ENCODE measurements at regions not wholly inside any gene's neighbourhood (a gene's known extent, or its start where the extent isn't known, plus 50 kb on each side); places are given as distances from the start of the nearest gene placed in this dataset.

GRCh38 chr15:37572401-37572800 is 362.0 kb upstream of the TMCO5A start:
- ATAC-seq (replicated peaks in 6 of 8), result no peak
- no peaks in the 10 kb centered on the region for H3K4me1 ChIP-seq (replicated peaks in 1 of 2)
- WGBS, 10 experiments, result 0 to 78% (median 60%) methylated on average over 1 to 2 of the region's 2 CpGs; no CpG with 5 or more reads in 1 of the 10 experiments
- no peak overlapping the region for H3K4me3 ChIP-seq
- in situ Hi-C loops (cut with MboI; ENCODE audit: low pct_unique_long_range_greater_than_20kb in 2 of 9, low sequenced_read_pairs in 9 of 9, unreplicated experiment in 9 of 9), result no loop called here
- no peak overlapping the region for H3K27ac ChIP-seq

GRCh38 chr15:37574985-37575384 is 359.5 kb upstream of the TMCO5A start:
- 34 to 100% (median 97%) methylated on average over 1 to 3 of the region's 3 CpGs; no CpG with 5 or more reads in 1 of the 10 experiments for WGBS, 10 experiments

GRCh38 chr15:37576952-37577351 is 357.5 kb upstream of the TMCO5A start:
- no peak overlapping the region for H3K4me3 ChIP-seq
- no peak overlapping the region for H3K27ac ChIP-seq
- no peaks in the 10 kb centered on the region for H3K4me1 ChIP-seq (replicated peaks in 1 of 2)
- in situ Hi-C loops (cut with MboI; ENCODE audit: low pct_unique_long_range_greater_than_20kb in 2 of 9, low sequenced_read_pairs in 9 of 9, unreplicated experiment in 9 of 9), result no loop called here
- 15 to 100% (median 50%) methylated on average over 1 to 2 of the region's 2 CpGs; no CpG with 5 or more reads in 1 of the 10 experiments for WGBS, 10 experiments
- ATAC-seq (replicated peaks in 6 of 8), result no peak

More at GRCh38 chr15:37574985-37575384, 359.5 kb upstream of the TMCO5A start:
- Histone ChIP-seq H3K27ac (no peak overlapping the region), H3K4me1 (replicated peaks in 1 of 2) (no peaks in the 10 kb centered on the region), H3K4me3 (no peak overlapping the region)
- in situ Hi-C loops (cut with MboI; ENCODE audit: low pct_unique_long_range_greater_than_20kb in 2 of 9, low sequenced_read_pairs in 9 of 9, unreplicated experiment in 9 of 9), result no loop called here
- ATAC-seq (replicated peaks in 6 of 8), result no peak

DNA sequence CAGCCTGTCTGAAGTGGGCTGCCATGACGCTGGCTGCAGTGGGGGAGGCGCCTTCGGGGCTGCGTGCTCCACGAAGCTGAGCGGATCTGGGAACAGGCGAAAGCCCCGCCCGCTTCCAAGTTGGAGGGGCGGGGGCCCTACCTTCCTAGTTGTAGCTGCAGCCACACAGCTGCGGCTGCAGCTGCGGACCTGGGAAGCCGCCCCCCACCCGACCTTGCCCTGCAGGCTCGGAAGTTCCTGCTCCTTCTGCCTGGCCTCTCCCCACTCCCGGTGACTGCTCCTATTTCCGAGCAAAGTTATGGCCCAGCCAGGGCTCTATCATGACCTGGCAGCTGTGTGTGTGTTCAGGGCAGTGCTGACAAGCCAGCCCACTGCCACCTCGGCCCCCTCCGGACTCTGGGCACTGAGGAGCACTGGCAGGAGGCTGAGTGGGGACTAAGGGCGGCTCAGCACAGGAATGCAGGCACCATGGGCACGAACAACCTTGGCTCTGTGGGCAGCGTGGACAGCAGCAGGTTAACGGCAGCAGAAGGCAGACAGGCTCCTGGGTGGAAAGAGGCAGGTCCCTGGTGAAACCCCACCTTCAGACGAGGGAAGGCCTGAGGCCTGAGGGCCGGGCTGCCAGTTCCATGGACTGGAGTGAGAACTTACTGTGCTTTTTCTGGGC is 352.4 kb upstream of the TMCO5A start:
- ATAC-seq (replicated peaks in 6 of 8), result no peak
- WGBS, 10 experiments, result 33 to 100% (median 88%) methylated on average over 2 to 9 of the region's 25 CpGs; no CpG with 5 or more reads in 3 of the 10 experiments
- Histone ChIP-seq H3K27ac (no peak overlapping the region), H3K4me1 (replicated peaks in 1 of 2) (no peaks in the 10 kb centered on the region), H3K4me3 (no peak overlapping the region)
- in situ Hi-C loops (cut with MboI; ENCODE audit: low pct_unique_long_range_greater_than_20kb in 2 of 9, low sequenced_read_pairs in 9 of 9, unreplicated experiment in 9 of 9), result no loop called here

GRCh38 chr15:37582852-37583251 is 351.6 kb upstream of the TMCO5A start:
- Histone ChIP-seq H3K27ac (no peak overlapping the region), H3K4me1 (replicated peaks in 1 of 2) (no peaks in the 10 kb centered on the region), H3K4me3 (no peak overlapping the region)
- 14 to 80% (median 71%) methylated on average over 1 of the region's 5 CpGs; no CpG with 5 or more reads in 7 of the 10 experiments for WGBS, 10 experiments
- in situ Hi-C loops (cut with MboI; ENCODE audit: low pct_unique_long_range_greater_than_20kb in 2 of 9, low sequenced_read_pairs in 9 of 9, unreplicated experiment in 9 of 9), result no loop called here
- ATAC-seq (replicated peaks in 6 of 8), result no peak

- Histone ChIP-seq H3K4me3 (no peak overlapping the region), H3K27ac (no peak overlapping the region), H3K4me1 (replicated peaks in 1 of 2) (no peaks in the 10 kb centered on the region)
- 0 to 100% (median 94%) methylated on average over 1 to 9 of the region's 10 CpGs; no CpG with 5 or more reads in 1 of the 10 experiments for WGBS, 10 experiments
- ATAC-seq (replicated peaks in 6 of 8), result peak in 2 of 8 experiments; percentile 71 to 87
- in situ Hi-C loops (cut with MboI; ENCODE audit: low pct_unique_long_range_greater_than_20kb in 2 of 9, low sequenced_read_pairs in 9 of 9, unreplicated experiment in 9 of 9), result no loop called here
These were observed 348.3 kb upstream of the TMCO5A start for GRCh38 chr15:37586011-37586583.

- WGBS, 10 experiments, result 0 to 92% (median 81%) methylated on average over 1 to 7 of the region's 7 CpGs; no CpG with 5 or more reads in 1 of the 10 experiments
- in situ Hi-C loops (cut with MboI; ENCODE audit: low pct_unique_long_range_greater_than_20kb in 2 of 9, low sequenced_read_pairs in 9 of 9, unreplicated experiment in 9 of 9), result no loop called here
- H3K4me1 ChIP-seq (replicated peaks in 1 of 2), result no peaks in the 10 kb centered on the region
- peak in 1 of 8 experiments; percentile 31 for ATAC-seq (replicated peaks in 6 of 8)
- H3K27ac ChIP-seq, result no peak overlapping the region
- no peak overlapping the region for H3K4me3 ChIP-seq
These were observed 347.5 kb upstream of the TMCO5A start for GRCh38 chr15:37586976-37587375.

- H3K4me1 ChIP-seq (replicated peaks in 1 of 2), result peaks cover 6 to 41% of the 10 kb centered on the region in 2 donors
- 0 to 92% (median 61%) methylated on average over 1 to 2 of the region's 2 CpGs for WGBS, 10 experiments
- ATAC-seq (replicated peaks in 6 of 8), result peak in 5 of 8 experiments; percentile 56 to 86 (median 70)
- H3K27ac ChIP-seq, result no peak overlapping the region
- in situ Hi-C loops (cut with MboI; ENCODE audit: low pct_unique_long_range_greater_than_20kb in 2 of 9, low sequenced_read_pairs in 9 of 9, unreplicated experiment in 9 of 9), result no loop called here
- H3K4me3 ChIP-seq, result no peak overlapping the region
These were observed 340.0 kb upstream of the TMCO5A start for GRCh38 chr15:37594417-37594816.

DNA sequence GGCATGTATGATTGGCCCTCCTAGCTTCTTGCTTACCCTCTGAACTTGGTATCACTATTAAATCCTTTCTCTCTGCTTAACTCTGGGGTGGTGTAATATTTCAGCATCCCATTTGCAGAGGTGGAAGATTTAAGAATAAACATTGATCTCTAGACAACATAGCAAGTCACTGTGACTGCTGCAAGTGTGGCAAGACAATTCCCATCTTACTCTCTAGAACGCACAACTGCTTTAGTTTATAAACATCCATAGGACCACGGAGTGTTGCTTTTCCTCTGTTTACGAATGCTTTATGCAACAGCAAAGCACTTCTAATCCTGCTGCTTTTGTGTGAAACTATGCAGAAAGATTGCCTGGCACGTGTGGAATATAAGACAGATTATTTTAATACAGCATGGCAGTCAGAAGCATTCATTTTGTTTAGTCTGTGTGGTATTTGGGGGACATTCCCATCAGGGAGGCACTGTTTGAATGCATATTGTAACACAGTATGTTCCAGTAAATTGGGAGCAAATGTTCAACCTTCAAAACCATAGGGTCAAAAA is 338.9 kb upstream of the TMCO5A start:
- Histone ChIP-seq H3K4me1 (replicated peaks in 1 of 2) (peaks cover 16 to 51% of the 10 kb centered on the region in 2 donors), H3K27ac (no peak overlapping the region), H3K4me3 (no peak overlapping the region)
- in situ Hi-C loops (cut with MboI; ENCODE audit: low pct_unique_long_range_greater_than_20kb in 2 of 9, low sequenced_read_pairs in 9 of 9, unreplicated experiment in 9 of 9), result no loop called here
- WGBS, 10 experiments, result 10 to 100% (median 68%) methylated on average over 1 to 4 of the region's 4 CpGs
- ATAC-seq (replicated peaks in 6 of 8), result no peak

GRCh38 chr15:37599156-37599555 is 335.3 kb upstream of the TMCO5A start:
- H3K4me1 ChIP-seq (replicated peaks in 1 of 2), result peaks cover 16 to 47% of the 10 kb centered on the region in 2 donors
- in situ Hi-C loops (cut with MboI; ENCODE audit: low pct_unique_long_range_greater_than_20kb in 2 of 9, low sequenced_read_pairs in 9 of 9, unreplicated experiment in 9 of 9), result no loop called here
- WGBS, 10 experiments, result 15 to 78% (median 47%) methylated on average over 1 to 7 of the region's 7 CpGs
- peak overlapping the region in 1 of 2 donors; percentile 2 for H3K27ac ChIP-seq
- H3K4me3 ChIP-seq, result no peak overlapping the region
- peak in 5 of 8 experiments; percentile 87 to 97 (median 90) for ATAC-seq (replicated peaks in 6 of 8)

DNA sequence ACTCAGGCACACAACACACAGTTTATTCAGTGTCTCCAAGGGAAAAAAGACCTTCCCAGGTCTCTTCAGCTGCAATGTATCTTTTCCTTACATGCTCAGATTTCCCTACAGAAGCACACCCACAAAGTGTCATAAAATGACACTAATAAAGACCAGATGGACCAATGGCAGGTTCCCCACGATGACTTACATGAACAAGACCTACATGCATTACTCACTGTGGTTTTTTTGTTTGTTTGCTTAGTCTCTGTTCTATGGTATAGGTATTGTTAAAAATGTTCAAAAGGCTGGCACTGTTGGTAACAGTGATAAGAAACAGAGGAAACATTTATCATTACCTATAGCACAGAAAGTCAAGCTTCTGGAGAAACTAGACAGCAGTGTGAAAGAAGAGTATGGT is 318.2 kb upstream of the TMCO5A start:
- Histone ChIP-seq H3K4me1 (replicated peaks in 1 of 2) (no peaks in the 10 kb centered on the region), H3K27ac (no peak overlapping the region), H3K4me3 (no peak overlapping the region)
- no peak for ATAC-seq (replicated peaks in 6 of 8)
- 0 to 89% (median 67%) methylated on average over 1 of the region's 1 CpG; no CpG with 5 or more reads in 3 of the 10 experiments for WGBS, 10 experiments
- in situ Hi-C loops (cut with MboI; ENCODE audit: low pct_unique_long_range_greater_than_20kb in 2 of 9, low sequenced_read_pairs in 9 of 9, unreplicated experiment in 9 of 9), result no loop called here

- H3K4me3 ChIP-seq, result no peak overlapping the region
- no peak for ATAC-seq (replicated peaks in 6 of 8)
- no peak overlapping the region for H3K27ac ChIP-seq
- no peaks in the 10 kb centered on the region for H3K4me1 ChIP-seq (replicated peaks in 1 of 2)
- in situ Hi-C loops (cut with MboI; ENCODE audit: low pct_unique_long_range_greater_than_20kb in 2 of 9, low sequenced_read_pairs in 9 of 9, unreplicated experiment in 9 of 9), result no loop called here
These were observed 316.1 kb upstream of the TMCO5A start for GRCh38 chr15:37618353-37618752.

- 0 to 100% (median 89%) methylated on average over 1 to 2 of the region's 2 CpGs for WGBS, 10 experiments
- in situ Hi-C loops (cut with MboI; ENCODE audit: low pct_unique_long_range_greater_than_20kb in 2 of 9, low sequenced_read_pairs in 9 of 9, unreplicated experiment in 9 of 9), result no loop called here
- H3K4me3 ChIP-seq, result no peak overlapping the region
- ATAC-seq (replicated peaks in 6 of 8), result peak in 2 of 8 experiments; percentile 53 to 93
- no peak overlapping the region for H3K27ac ChIP-seq
- no peaks in the 10 kb centered on the region for H3K4me1 ChIP-seq (replicated peaks in 1 of 2)
These were observed 314.9 kb upstream of the TMCO5A start for GRCh38 chr15:37619358-37620042.

All from motor neuron (in vitro differentiated cells).